IMR-90 (cell line): ENCODE measurements at regions not wholly inside any gene's neighbourhood (a gene's known extent, or its start where the extent isn't known, plus 50 kb on each side); places are given as distances from the start of the nearest gene placed in this dataset.

Experiments used
- ATAC-seq: fragments of 200-7000 bp; cut with Tn5 transposase; 2 replicates; pipeline ENCODE4 v1.9.1; 2020; ENCODE audit warnings: low read depth, mild to moderate bottlenecking, moderate library complexity
- BruUV-seq: library from RNA; stranded (reverse); fragments of 400-500 nt; replicated peaks from 2 replicates; lab custom pipeline; 2021; lab: Mats Ljungman, UMichigan
- CTCF ChIA-PET: fragments of 300-600 bp; formaldehyde crosslinking; extraction: SDS; loops from one replicate; lab custom pipeline; 2021; ENCODE audit warnings: antibody characterized with exemption; lab: Yijun Ruan, JAX
- POLR2A ChIA-PET: fragments of 300-600 bp; sonication (Branson Sonifier 250); formaldehyde crosslinking; loops from one replicate; lab custom pipeline; 2022; ENCODE audit warnings: antibody characterized with exemption; ENCODE audit not compliant: unreplicated experiment; lab: Charles Lee
- DNase-seq: peaks from one replicate; pipeline ENCODE4 v3.0.0; 2013
- H2AFZ ChIP-seq: replicated peaks from 2 replicates; pipeline ENCODE3; 2013; ENCODE audit warnings: low read length, mild to moderate bottlenecking; ENCODE audit not compliant: poor library complexity
- H2AK5ac ChIP-seq: 2 replicates; pipeline ENCODE4 v1.6.1; 2013; ENCODE audit warnings: low read depth, low read length, inconsistent platforms
- H2AK9ac ChIP-seq: replicated peaks from 2 replicates; pipeline ENCODE3; 2013; ENCODE audit warnings: mild to moderate bottlenecking, low read depth, low read length, moderate library complexity; ENCODE audit not compliant: poor library complexity
- H2BK120ac ChIP-seq: 2 replicates; pipeline ENCODE4 v1.6.1; 2013; ENCODE audit warnings: low read depth, low read length, inconsistent platforms
- H2BK15ac ChIP-seq: 3 replicates; pipeline ENCODE4 v1.6.1; 2013; ENCODE audit warnings: low read depth, low read length, inconsistent platforms
- H2BK20ac ChIP-seq: 2 replicates; pipeline ENCODE4 v1.6.1; 2013; ENCODE audit warnings: low read depth, mild to moderate bottlenecking, inconsistent platforms, low read length, moderate library complexity
- H2BK5ac ChIP-seq: 2 replicates; pipeline ENCODE4 v1.6.1; 2013; ENCODE audit warnings: mild to moderate bottlenecking, low read depth, low read length, inconsistent platforms; ENCODE audit not compliant: poor library complexity, severe bottlenecking
- H3K14ac ChIP-seq: replicated peaks from 2 replicates; pipeline ENCODE4 v1.6.1; 2013; ENCODE audit warnings: low read depth, low read length, inconsistent platforms
- H3K18ac ChIP-seq: 2 replicates; pipeline ENCODE4 v1.6.1; 2013; ENCODE audit warnings: low read depth, low read length, control low read depth
- H3K23ac ChIP-seq: 2 replicates; pipeline ENCODE4 v1.6.1; 2013; ENCODE audit warnings: low read depth, low read length, inconsistent platforms
- H3K27ac ChIP-seq: 2 replicates; pipeline ENCODE4 v1.5.1; 2013; ENCODE audit warnings: mild to moderate bottlenecking, control low read depth, low read length; ENCODE audit not compliant: insufficient read depth
- H3K27me3 ChIP-seq: 2 replicates; pipeline ENCODE4 v1.6.1; 2013; ENCODE audit warnings: low read length; ENCODE audit not compliant: control insufficient read depth, insufficient read depth
- H3K36me3 ChIP-seq: 2 replicates; pipeline ENCODE4 v1.6.1; 2013; ENCODE audit warnings: low read length, mixed read lengths; ENCODE audit not compliant: control insufficient read depth, insufficient read depth
- H3K4ac ChIP-seq: 2 replicates; pipeline ENCODE4 v1.6.1; 2013; ENCODE audit warnings: low read depth, low read length, inconsistent platforms
- H3K4me1 ChIP-seq: 2 replicates; pipeline ENCODE4 v1.6.1; 2013; ENCODE audit warnings: low read length, mixed read lengths; ENCODE audit not compliant: control insufficient read depth, insufficient read depth
- H3K4me2 ChIP-seq: 2 replicates; pipeline ENCODE4 v1.6.1; 2013; ENCODE audit warnings: low read depth, mild to moderate bottlenecking, control low read depth, low read length, moderate library complexity
- H3K4me3 ChIP-seq: 2 replicates; pipeline ENCODE4 v1.5.1; 2013; ENCODE audit warnings: low read depth, mild to moderate bottlenecking, control low read depth, low read length, moderate library complexity; ENCODE audit not compliant: insufficient read depth
- H3K56ac ChIP-seq: 2 replicates; pipeline ENCODE4 v1.6.1; 2013; ENCODE audit warnings: low read length, inconsistent platforms; ENCODE audit not compliant: insufficient read depth; ENCODE audit errors: extremely low read depth
- H3K79me1 ChIP-seq, 2 experiments: 2 replicates each; pipeline ENCODE4 v1.6.1; 2013; ENCODE audit warnings: low read length in 2 of 2, inconsistent platforms in 1 of 2, low read depth in 1 of 2
- H3K9ac ChIP-seq: 2 replicates; pipeline ENCODE4 v1.6.1; 2013; ENCODE audit warnings: low read depth, low read length, control low read depth
- H3K9me1 ChIP-seq: 2 replicates; pipeline ENCODE4 v1.6.1; 2013; ENCODE audit warnings: low read length, inconsistent platforms; ENCODE audit not compliant: insufficient read depth
- H3K9me3 ChIP-seq: 2 replicates; pipeline ENCODE4 v1.6.1; 2013; ENCODE audit warnings: low read length; ENCODE audit not compliant: control insufficient read depth, insufficient read depth
- H4K20me1 ChIP-seq: 2 replicates; pipeline ENCODE4 v1.6.1; 2013; ENCODE audit warnings: low read length, inconsistent platforms; ENCODE audit not compliant: insufficient read depth
- H4K5ac ChIP-seq: 2 replicates; pipeline ENCODE4 v1.6.1; 2013; ENCODE audit warnings: mild to moderate bottlenecking, low read depth, low read length, control low read depth
- H4K8ac ChIP-seq, 2 experiments: 2 replicates each; pipeline ENCODE4 v1.6.1; 2013; ENCODE audit warnings: low read depth in 2 of 2, low read length in 2 of 2, control low read depth in 1 of 2, inconsistent platforms in 1 of 2
- H4K91ac ChIP-seq: 2 replicates; pipeline ENCODE4 v1.6.1; 2013; ENCODE audit warnings: low read depth, low read length, inconsistent platforms; ENCODE audit not compliant: insufficient read depth
- ELK1 ChIP-seq: fragments of 150-350 bp; IDR thresholded peaks from 2 replicates; pipeline ENCODE4 v1.6.1; 2016; ENCODE audit warnings: low read depth, mild to moderate bottlenecking, low read length, moderate library complexity, borderline replicate concordance
- FOS ChIP-seq: fragments of 150-350 bp; IDR thresholded peaks from 2 replicates; pipeline ENCODE4 v1.6.1; 2016; ENCODE audit warnings: low read depth, low read length
- MXI1 ChIP-seq: IDR thresholded peaks from 2 replicates; pipeline ENCODE4 v1.6.1; 2012; ENCODE audit warnings: low read depth, mild to moderate bottlenecking, low read length, moderate library complexity, borderline replicate concordance
- RFX5 ChIP-seq: IDR thresholded peaks from 2 replicates; pipeline ENCODE4 v1.8.0; 2012; ENCODE audit warnings: low read depth, mild to moderate bottlenecking, low read length, moderate library complexity
- SMC3 ChIP-seq: fragments of 150-350 bp; IDR thresholded peaks from 2 replicates; pipeline ENCODE4 v1.6.1; 2016; ENCODE audit warnings: low read depth, mild to moderate bottlenecking, antibody characterized with exemption, low read length, moderate library complexity
- USF2 ChIP-seq: fragments of 150-350 bp; IDR thresholded peaks from 2 replicates; pipeline ENCODE4 v1.6.1; 2017; ENCODE audit warnings: mild to moderate bottlenecking, antibody characterized with exemption, low read length, low read depth
- WGBS, 2 experiments: methylation state at CpG; one replicate each; pipeline versions ENCODE4 v1.1.5 to v1.1.7; 2013; ENCODE audit warnings: missing lambda C conversion rate in 2 of 2; ENCODE audit not compliant: insufficient read length in 1 of 2; ENCODE audit errors: extremely low coverage in 2 of 2; 5-methylcytosine and 5-hydroxymethylcytosine counted together
- dilution Hi-C: fragments of 300-500 bp; cut with HindIII; formaldehyde crosslinking; loops from one replicate; pipeline ENCODE4 v1.14.3; 2018; ENCODE audit warnings: low sequenced_read_pairs; ENCODE audit not compliant: unreplicated experiment
- in situ Hi-C: fragments of 300-500 bp; cut with MboI; formaldehyde crosslinking; loops from 3 replicates; pipeline ENCODE4 v1.14.3; 2019; ENCODE audit warnings: low sequenced_read_pairs, inconsistent platforms, mixed read lengths
- intact Hi-C: fragments of 100-400 bp; cut with micrococcal nuclease; formaldehyde crosslinking; loops from 2 replicates; pipeline ENCODE4 v1.10.0; 2022

DNA sequence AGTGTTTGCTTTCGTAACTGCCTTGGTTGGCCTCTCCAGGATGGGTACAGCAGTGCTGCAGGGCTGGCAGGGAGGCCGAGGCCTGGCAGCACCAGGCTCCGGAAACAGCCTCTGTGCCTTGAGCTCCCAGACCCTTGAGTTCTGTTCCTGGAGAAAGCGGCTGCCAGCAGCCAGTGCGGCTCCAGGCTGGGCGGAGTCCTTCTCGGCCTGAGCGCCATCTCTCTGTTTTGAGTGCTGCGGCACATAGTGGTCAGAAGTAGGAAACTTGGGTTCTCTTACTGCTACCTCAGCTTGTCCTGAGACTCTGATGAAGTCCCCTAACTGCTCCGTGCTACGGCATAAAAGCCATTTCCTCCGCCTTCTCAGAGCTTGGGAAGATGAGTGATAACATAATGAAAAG lies 65.9 kb downstream of the KCNA1 start:
- no peak overlapping the region for H3K27ac ChIP-seq
- H3K23ac ChIP-seq = no peak overlapping the region
- no peak overlapping the region for H3K9ac ChIP-seq
- no peak overlapping the region for H3K4ac ChIP-seq
- intact Hi-C loops = no loop called here
- no peak overlapping the region for H2BK20ac ChIP-seq
- H4K91ac ChIP-seq = no peak overlapping the region
- H3K27me3 ChIP-seq = peaks cover 8% of the 10 kb centered on the region
- no peak overlapping the region for H2AK5ac ChIP-seq
- no peak overlapping the region for H3K14ac ChIP-seq
- no peaks in the 10 kb centered on the region for H3K36me3 ChIP-seq
- H2AK9ac ChIP-seq = no peak overlapping the region
- ChIA-PET CTCF (interaction anchor here (0.8 kb wide), 1 partner anchor 15 kb away, joined by 3 read pairs; no protein-coding TSS in a partner anchor), POLR2A (no interaction called here)
- ATAC-seq = no peak
- TF ChIP-seq MXI1 (no peak), SMC3 (no peak), USF2 (no peak), ELK1 (no peak), FOS (no peak), RFX5 (no peak)
- H2BK120ac ChIP-seq = no peak overlapping the region
- no peak overlapping the region for H3K56ac ChIP-seq
- no peaks in the 10 kb centered on the region for H4K20me1 ChIP-seq
- no peaks in the 10 kb centered on the region for H3K9me3 ChIP-seq
- dilution Hi-C loops = no loop called here
- H2AFZ ChIP-seq = no peak overlapping the region
- H4K8ac ChIP-seq = no peak overlapping the region
- WGBS, 2 experiments = 78% methylated on average over 3 of the region's 12 CpGs; no CpG with 5 or more reads in 1 of the 2 experiments
- in situ Hi-C loops = no loop called here
- H2BK5ac ChIP-seq = no peak overlapping the region
- H3K4me2 ChIP-seq = no peak overlapping the region
- no peak overlapping the region for H3K4me3 ChIP-seq
- H3K4me1 ChIP-seq = no peaks in the 10 kb centered on the region
- no peak for DNase-seq
- no peak overlapping the region for H3K18ac ChIP-seq
- H4K5ac ChIP-seq = no peak overlapping the region
- H2BK15ac ChIP-seq = no peak overlapping the region
- H3K79me1 ChIP-seq = no peaks in the 10 kb centered on the region
- BruUV-seq = no TSS peak
- no peaks in the 10 kb centered on the region for H3K9me1 ChIP-seq
